Glomerular endothelial cell (primary cell): ENCODE measurements at regions not wholly inside any gene's neighbourhood (a gene's known extent, or its start where the extent isn't known, plus 50 kb on each side); places are given as distances from the start of the nearest gene placed in this dataset.
"Not testable (repeated sequence)": the region's sequence is repeated elsewhere in the genome, so short reads cannot be mapped to it uniquely, and the experiment has no call there.

Experiments used
- DNase-seq: peaks from one replicate; pipeline ENCODE4 v3.0.0-alpha.2; 2011; ENCODE audit warnings: low read depth, low spot score; ENCODE audit errors: extremely low read depth

GRCh38 chr9:38342532-38342931 lies 50.0 kb upstream of the ALDH1B1 start:
- DNase-seq = no peak

GRCh38 chr9:38342096-38342495 lies 50.4 kb upstream of the ALDH1B1 start:
- DNase-seq = no peak

- DNase-seq = no peak
Measured at GRCh38 chr9:38339496-38339895, 53.0 kb upstream of the ALDH1B1 start.

GRCh38 chr9:38339087-38339486 lies 53.4 kb upstream of the ALDH1B1 start:
- no peak for DNase-seq

GRCh38 chr9:38338342-38339018 lies 54.0 kb upstream of the ALDH1B1 start:
- DNase-seq = no peak

GRCh38 chr9:38337706-38338264 lies 54.7 kb upstream of the ALDH1B1 start:
- no peak for DNase-seq

GRCh38 chr9:38337181-38337580 lies 55.3 kb upstream of the ALDH1B1 start:
- no peak for DNase-seq

- no peak for DNase-seq
Measured at GRCh38 chr9:38336341-38336740, 56.2 kb upstream of the ALDH1B1 start.

GRCh38 chr9:38335686-38336085 lies 56.8 kb upstream of the ALDH1B1 start:
- DNase-seq = no peak

GRCh38 chr9:38334234-38334633 lies 58.3 kb upstream of the ALDH1B1 start:
- DNase-seq = no peak

- no peak for DNase-seq
Measured at GRCh38 chr9:38333047-38333446, 59.5 kb upstream of the ALDH1B1 start.

- no peak for DNase-seq
Measured at GRCh38 chr9:38332625-38333024, 59.9 kb upstream of the ALDH1B1 start.

- DNase-seq = no peak
Measured at GRCh38 chr9:38331141-38331540, 61.4 kb upstream of the ALDH1B1 start.

- DNase-seq = no peak
Measured at GRCh38 chr9:38329968-38330367, 62.5 kb upstream of the ALDH1B1 start.

- DNase-seq = no peak
Measured at GRCh38 chr9:38328765-38329164, 63.7 kb upstream of the ALDH1B1 start.

GRCh38 chr9:38326122-38326521 lies 66.4 kb upstream of the ALDH1B1 start:
- no peak for DNase-seq

GRCh38 chr9:38324213-38324612 lies 68.3 kb upstream of the ALDH1B1 start:
- not testable (repeated sequence) for DNase-seq

- no peak for DNase-seq
Measured at GRCh38 chr9:38322937-38323336, 69.6 kb upstream of the ALDH1B1 start.

- no peak for DNase-seq
Measured at GRCh38 chr9:38319496-38320173, 72.9 kb upstream of the ALDH1B1 start.

- no peak for DNase-seq
Measured at GRCh38 chr9:38318759-38319495, 73.6 kb upstream of the ALDH1B1 start.

GRCh38 chr9:38316166-38316780 lies 76.2 kb upstream of the ALDH1B1 start:
- no peak for DNase-seq
